GM12878 (cell line): ENCODE measurements at regions not wholly inside any gene's neighbourhood (a gene's known extent, or its start where the extent isn't known, plus 50 kb on each side); places are given as distances from the start of the nearest gene placed in this dataset.

ENCODE experiments used
- ATAC-seq: fragments of 200-7000 bp; cut with Tn5 transposase; 3 replicates; pipeline ENCODE4 v1.9.1; 2020; ENCODE audit warnings: mild to moderate bottlenecking, moderate library complexity
- BruUV-seq: library from RNA; stranded (reverse); fragments of 400-500 nt; replicated peaks from 2 replicates; lab custom pipeline; 2021; lab: Mats Ljungman, UMichigan
- CTCF ChIA-PET: fragments of 300-600 bp; sonication (Branson Sonifier 250); formaldehyde crosslinking; extraction: SDS; loops from one replicate; lab custom pipeline; 2021; ENCODE audit warnings: inconsistent platforms; lab: Yijun Ruan, JAX
- POLR2A ChIA-PET: fragments of 350-600 bp; formaldehyde crosslinking; extraction: SDS; loops from one replicate; lab custom pipeline; 2021; ENCODE audit warnings: inconsistent platforms; lab: Charles Lee
- RAD21 ChIA-PET: fragments of 300-600 bp; sonication (Branson Sonifier 250); formaldehyde crosslinking; loops from one replicate; lab custom pipeline; 2023; ENCODE audit warnings: antibody characterized with exemption; ENCODE audit not compliant: unreplicated experiment; lab: Charles Lee
- SMC1A ChIA-PET: fragments of 300-600 bp; sonication (Branson Sonifier 250); formaldehyde crosslinking; loops from one replicate; lab custom pipeline; 2023; ENCODE audit not compliant: unreplicated experiment, uncharacterized antibody; lab: Charles Lee
- DNase-seq: peaks from one replicate; pipeline ENCODE4 v3.0.0-alpha.2; 2011; ENCODE audit warnings: low read depth, low spot score
- FAIRE-seq: peaks from 3 replicates; lab custom pipeline; 2011; peaks lifted over from hg19 to GRCh38; lab: Jason Lieb, UNC
- H2AFZ ChIP-seq: 2 replicates; pipeline ENCODE4 v1.6.0; 2011; ENCODE audit warnings: low read depth, low read length, control low read depth; ENCODE audit not compliant: control insufficient read depth
- H3K27ac ChIP-seq: 2 replicates; pipeline ENCODE4 v1.5.1; 2011; ENCODE audit warnings: control low read depth; ENCODE audit not compliant: control insufficient read depth, insufficient read depth
- H3K27me3 ChIP-seq, 2 experiments: replicated peaks in 1 of 2; 2 replicates each; pipeline versions ENCODE4 v1.6.0 to v1.6.1; 2011; ENCODE audit warnings: low read length in 1 of 2; ENCODE audit not compliant: control insufficient read depth in 2 of 2, insufficient read depth in 2 of 2
- H3K36me3 ChIP-seq, 2 experiments: 2 replicates each; pipeline ENCODE4 v1.5.1; 2011; ENCODE audit warnings: low read length in 1 of 2; ENCODE audit not compliant: control insufficient read depth in 2 of 2, insufficient read depth in 2 of 2
- H3K4me1 ChIP-seq: 2 replicates; pipeline ENCODE4 v1.6.1; 2011; ENCODE audit warnings: mild to moderate bottlenecking, low read length, moderate library complexity, mixed read lengths; ENCODE audit not compliant: control insufficient read depth, insufficient read depth
- H3K4me2 ChIP-seq: 2 replicates; pipeline ENCODE4 v1.6.0; 2011; ENCODE audit warnings: control low read depth; ENCODE audit not compliant: control insufficient read depth, insufficient read depth
- H3K4me3 ChIP-seq: fragments of 200-600 bp; sonication (generic); 2 replicates; pipeline ENCODE4 v1.5.1; 2016
- H3K79me2 ChIP-seq: 2 replicates; pipeline ENCODE4 v1.6.0; 2011; ENCODE audit warnings: low read length; ENCODE audit not compliant: control insufficient read depth, insufficient read depth
- H3K9ac ChIP-seq: 2 replicates; pipeline ENCODE4 v1.8.0; 2011; ENCODE audit warnings: low read length, control low read depth, mixed read lengths; ENCODE audit not compliant: control insufficient read depth, insufficient read depth
- H3K9me3 ChIP-seq: replicated peaks from 3 replicates; pipeline ENCODE4 v1.5.1; 2011; ENCODE audit warnings: mild to moderate bottlenecking, low read length; ENCODE audit not compliant: control insufficient read depth, insufficient read depth
- H4K20me1 ChIP-seq: 2 replicates; pipeline ENCODE4 v1.6.0; 2011; ENCODE audit not compliant: control insufficient read depth, insufficient read depth
- ATF7 ChIP-seq: fragments of 450-650 bp; IDR thresholded peaks from 2 replicates; pipeline ENCODE4 v1.6.1; 2016; ENCODE audit warnings: low read depth, mild to moderate bottlenecking
- CREM ChIP-seq: IDR thresholded peaks from 2 replicates; pipeline ENCODE4 v1.6.1; 2014; ENCODE audit warnings: antibody characterized with exemption, low read depth
- EGR1 ChIP-seq, 2 experiments: IDR thresholded peaks; 1 replicate in 1 of 2; 2 replicates in 1 of 2; pipeline ENCODE4 v1.6.1; 2011 to 2012; ENCODE audit warnings: low read depth in 2 of 2, low read length in 2 of 2, borderline replicate concordance in 1 of 2, mild to moderate bottlenecking in 1 of 2, moderate library complexity in 1 of 2
- IRF4 ChIP-seq: IDR thresholded peaks from 2 replicates; pipeline ENCODE4 v1.6.1; 2011; ENCODE audit warnings: low read depth, low read length
- KAT2A ChIP-seq: conservative IDR thresholded peaks from 2 replicates; pipeline ENCODE4 v1.6.1; 2011; ENCODE audit warnings: low read depth, low read length; ENCODE audit not compliant: control insufficient read depth
- MYB ChIP-seq: fragments of 150-350 bp; IDR thresholded peaks from 2 replicates; pipeline ENCODE4 v1.6.1; 2014; ENCODE audit warnings: mild to moderate bottlenecking, low read depth, low read length, borderline replicate concordance
- NBN ChIP-seq: fragments of 450-650 bp; IDR thresholded peaks from 2 replicates; pipeline ENCODE4 v1.6.1; 2016
- SREBF1 ChIP-seq: IDR thresholded peaks from 2 replicates; pipeline ENCODE4 v1.6.1; 2012; ENCODE audit warnings: mild to moderate bottlenecking, low read length
- TCF3 ChIP-seq: IDR thresholded peaks from 2 replicates; pipeline ENCODE4 v1.6.1; 2012; ENCODE audit warnings: low read depth, mild to moderate bottlenecking, low read length, borderline replicate concordance; ENCODE audit not compliant: insufficient read depth
- WGBS: methylation state at CpG from one replicate; pipeline ENCODE4 v1.1.6; 2016; ENCODE audit warnings: low lambda C conversion rate; ENCODE audit not compliant: insufficient replicate concordance, insufficient coverage; ENCODE audit errors: missing lambda C conversion rate; 5-methylcytosine and 5-hydroxymethylcytosine counted together
- in situ Hi-C: fragments of 300-500 bp; cut with MboI; formaldehyde crosslinking; loops from 9 replicates; pipeline ENCODE4 v1.14.3; 2018; ENCODE audit warnings: mixed read lengths
- intact Hi-C: fragments of 100-400 bp; cut with micrococcal nuclease; formaldehyde crosslinking; loops from one replicate; pipeline ENCODE4 v1.14.2; 2022; ENCODE audit not compliant: unreplicated experiment
- TF ChIP-seq, protein P1 (sequence below): fragments of 450-650 bp; formaldehyde crosslinking; IDR thresholded peaks from 2 replicates; pipeline ENCODE4 v1.5.0; 2022; ENCODE audit warnings: mild to moderate bottlenecking, missing genetic modification characterization
- TF ChIP-seq, protein P2 (sequence below): fragments of 450-650 bp; IDR thresholded peaks from 2 replicates; pipeline ENCODE4 v1.6.1; 2018; ENCODE audit warnings: borderline replicate concordance, mild to moderate bottlenecking; ENCODE audit not compliant: partially characterized antibody
- TF ChIP-seq, protein P3 (sequence below): fragments of 450-650 bp; IDR thresholded peaks from 2 replicates; pipeline ENCODE4 v1.6.1; 2016; ENCODE audit warnings: mild to moderate bottlenecking

DNA sequence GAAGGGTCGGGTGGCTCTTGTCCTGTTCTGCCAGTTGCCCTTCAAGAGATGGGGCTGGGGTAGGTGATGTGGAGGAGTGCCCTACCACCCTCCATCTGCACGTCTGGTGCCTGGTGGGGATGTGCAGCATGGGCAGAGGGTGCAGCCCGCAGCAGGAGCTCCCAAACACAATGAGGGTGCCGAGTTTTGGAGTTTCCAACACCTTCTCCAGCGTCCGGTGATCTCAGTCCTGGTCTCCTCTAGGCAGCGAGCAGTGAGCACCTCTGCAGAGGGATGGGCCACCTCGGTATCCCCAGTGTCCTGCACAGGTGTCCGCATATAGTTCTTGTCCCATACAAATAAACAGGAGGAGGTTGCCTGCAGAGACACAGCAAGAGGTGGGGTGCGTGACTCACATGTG, 136.0 kb downstream of the ENGASE start:
- TF ChIP-seq, protein P1, sequence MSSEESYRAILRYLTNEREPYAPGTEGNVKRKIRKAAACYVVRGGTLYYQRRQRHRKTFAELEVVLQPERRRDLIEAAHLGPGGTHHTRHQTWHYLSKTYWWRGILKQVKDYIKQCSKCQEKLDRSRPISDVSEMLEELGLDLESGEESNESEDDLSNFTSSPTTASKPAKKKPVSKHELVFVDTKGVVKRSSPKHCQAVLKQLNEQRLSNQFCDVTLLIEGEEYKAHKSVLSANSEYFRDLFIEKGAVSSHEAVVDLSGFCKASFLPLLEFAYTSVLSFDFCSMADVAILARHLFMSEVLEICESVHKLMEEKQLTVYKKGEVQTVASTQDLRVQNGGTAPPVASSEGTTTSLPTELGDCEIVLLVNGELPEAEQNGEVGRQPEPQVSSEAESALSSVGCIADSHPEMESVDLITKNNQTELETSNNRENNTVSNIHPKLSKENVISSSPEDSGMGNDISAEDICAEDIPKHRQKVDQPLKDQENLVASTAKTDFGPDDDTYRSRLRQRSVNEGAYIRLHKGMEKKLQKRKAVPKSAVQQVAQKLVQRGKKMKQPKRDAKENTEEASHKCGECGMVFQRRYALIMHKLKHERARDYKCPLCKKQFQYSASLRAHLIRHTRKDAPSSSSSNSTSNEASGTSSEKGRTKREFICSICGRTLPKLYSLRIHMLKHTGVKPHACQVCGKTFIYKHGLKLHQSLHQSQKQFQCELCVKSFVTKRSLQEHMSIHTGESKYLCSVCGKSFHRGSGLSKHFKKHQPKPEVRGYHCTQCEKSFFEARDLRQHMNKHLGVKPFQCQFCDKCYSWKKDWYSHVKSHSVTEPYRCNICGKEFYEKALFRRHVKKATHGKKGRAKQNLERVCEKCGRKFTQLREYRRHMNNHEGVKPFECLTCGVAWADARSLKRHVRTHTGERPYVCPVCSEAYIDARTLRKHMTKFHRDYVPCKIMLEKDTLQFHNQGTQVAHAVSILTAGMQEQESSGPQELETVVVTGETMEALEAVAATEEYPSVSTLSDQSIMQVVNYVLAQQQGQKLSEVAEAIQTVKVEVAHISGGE (CRISPR knock-in tag), result no peak
- TF ChIP-seq NBN (no peak), CREM (no peak), EGR1 (IDR thresholded peaks at IDR 0.05; ENCODE audit: borderline replicate concordance in 1 of 2, low read depth in 2 of 2, low read length in 2 of 2) (no peak), TCF3 (no peak), IRF4 (no peak), MYB (no peak), SREBF1 (no peak), ATF7 (no peak), KAT2A (no peak)
- TF ChIP-seq, protein P2, sequence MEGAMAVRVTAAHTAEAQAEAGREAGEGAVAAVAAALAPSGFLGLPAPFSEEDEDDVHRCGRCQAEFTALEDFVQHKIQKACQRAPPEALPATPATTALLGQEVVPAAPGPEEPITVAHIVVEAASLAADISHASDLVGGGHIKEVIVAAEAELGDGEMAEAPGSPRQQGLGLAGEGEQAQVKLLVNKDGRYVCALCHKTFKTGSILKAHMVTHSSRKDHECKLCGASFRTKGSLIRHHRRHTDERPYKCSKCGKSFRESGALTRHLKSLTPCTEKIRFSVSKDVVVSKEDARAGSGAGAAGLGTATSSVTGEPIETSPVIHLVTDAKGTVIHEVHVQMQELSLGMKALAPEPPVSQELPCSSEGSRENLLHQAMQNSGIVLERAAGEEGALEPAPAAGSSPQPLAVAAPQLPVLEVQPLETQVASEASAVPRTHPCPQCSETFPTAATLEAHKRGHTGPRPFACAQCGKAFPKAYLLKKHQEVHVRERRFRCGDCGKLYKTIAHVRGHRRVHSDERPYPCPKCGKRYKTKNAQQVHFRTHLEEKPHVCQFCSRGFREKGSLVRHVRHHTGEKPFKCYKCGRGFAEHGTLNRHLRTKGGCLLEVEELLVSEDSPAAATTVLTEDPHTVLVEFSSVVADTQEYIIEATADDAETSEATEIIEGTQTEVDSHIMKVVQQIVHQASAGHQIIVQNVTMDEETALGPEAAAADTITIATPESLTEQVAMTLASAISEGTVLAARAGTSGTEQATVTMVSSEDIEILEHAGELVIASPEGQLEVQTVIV, result no peak
- TF ChIP-seq, protein P3, sequence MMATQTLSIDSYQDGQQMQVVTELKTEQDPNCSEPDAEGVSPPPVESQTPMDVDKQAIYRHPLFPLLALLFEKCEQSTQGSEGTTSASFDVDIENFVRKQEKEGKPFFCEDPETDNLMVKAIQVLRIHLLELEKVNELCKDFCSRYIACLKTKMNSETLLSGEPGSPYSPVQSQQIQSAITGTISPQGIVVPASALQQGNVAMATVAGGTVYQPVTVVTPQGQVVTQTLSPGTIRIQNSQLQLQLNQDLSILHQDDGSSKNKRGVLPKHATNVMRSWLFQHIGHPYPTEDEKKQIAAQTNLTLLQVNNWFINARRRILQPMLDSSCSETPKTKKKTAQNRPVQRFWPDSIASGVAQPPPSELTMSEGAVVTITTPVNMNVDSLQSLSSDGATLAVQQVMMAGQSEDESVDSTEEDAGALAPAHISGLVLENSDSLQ, result no peak
- DNase-seq (no peak), ATAC-seq (no peak), FAIRE-seq (no peak)
- Histone ChIP-seq H3K9me3 (no peaks in the 10 kb centered on the region), H3K27ac (no peak overlapping the region), H3K36me3 (no peaks in the 10 kb centered on the region), H2AFZ (no peak overlapping the region), H3K4me1 (no peaks in the 10 kb centered on the region), H3K4me2 (no peak overlapping the region), H3K9ac (no peak overlapping the region), H3K79me2 (no peaks in the 10 kb centered on the region), H4K20me1 (no peaks in the 10 kb centered on the region), H3K4me3 (no peak overlapping the region), H3K27me3 (peaks cover 0 to 9% of the 10 kb centered on the region in 2 experiments; a peak in 3 of 4 replicates)
- ChIA-PET SMC1A (no interaction called here), RAD21 (no interaction called here), POLR2A (no interaction called here), CTCF (no interaction called here)
- in situ Hi-C loops (no loop called here), intact Hi-C loops (no loop called here)
- no TSS peak for BruUV-seq
- WGBS, result 10% methylated on average over 10 of the region's 10 CpGs
